OCI-M1 (cell line): ENCODE measurements at regions not wholly inside any gene's neighbourhood (a gene's known extent, or its start where the extent isn't known, plus 50 kb on each side); places are given as distances from the start of the nearest gene placed in this dataset.

Source experiments
- DNase-seq: peaks from one replicate; lab custom pipeline; 2025; lab: John Stamatoyannopoulos, UW

- DNase-seq, result no peak
Observed at GRCh38 chr16:50994995-50995394, 156.1 kb downstream of the SALL1 start.

GRCh38 chr16:50992350-50993032 lies 158.6 kb downstream of the SALL1 start:
- no peak for DNase-seq

- no peak for DNase-seq
Observed at GRCh38 chr16:50991436-50991835, 159.6 kb downstream of the SALL1 start.

GRCh38 chr16:50991006-50991405 lies 160.1 kb downstream of the SALL1 start:
- DNase-seq, result no peak

- DNase-seq, result no peak
Observed at GRCh38 chr16:50989047-50989446, 162.0 kb downstream of the SALL1 start.

GRCh38 chr16:50988441-50988840 lies 162.6 kb downstream of the SALL1 start:
- DNase-seq, result no peak

GRCh38 chr16:50986453-50986852 lies 164.6 kb downstream of the SALL1 start:
- no peak for DNase-seq

- no peak for DNase-seq
Observed at GRCh38 chr16:50985733-50986132, 165.3 kb downstream of the SALL1 start.

GRCh38 chr16:50984688-50985087 lies 166.4 kb downstream of the SALL1 start:
- no peak for DNase-seq

- DNase-seq, result no peak
Observed at GRCh38 chr16:50982808-50983207, 168.3 kb downstream of the SALL1 start.

GRCh38 chr16:50981951-50982350 lies 169.1 kb downstream of the SALL1 start:
- no peak for DNase-seq

GRCh38 chr16:50980666-50981065 lies 170.4 kb downstream of the SALL1 start:
- DNase-seq, result no peak

GRCh38 chr16:50979806-50980620 lies 171.1 kb downstream of the SALL1 start:
- DNase-seq, result no peak

- no peak for DNase-seq
Observed at GRCh38 chr16:50977138-50977537, 173.9 kb downstream of the SALL1 start.

- no peak for DNase-seq
Observed at GRCh38 chr16:50974438-50975036, 176.5 kb downstream of the SALL1 start.

- DNase-seq, result no peak
Observed at GRCh38 chr16:50972876-50973275, 178.2 kb downstream of the SALL1 start.

GRCh38 chr16:50970281-50970680 lies 180.8 kb downstream of the SALL1 start:
- DNase-seq, result no peak

- DNase-seq, result no peak
Observed at GRCh38 chr16:50967827-50968612, 183.1 kb downstream of the SALL1 start.

GRCh38 chr16:50964491-50964890 lies 186.6 kb downstream of the SALL1 start:
- no peak for DNase-seq

- no peak for DNase-seq
Observed at GRCh38 chr16:50961952-50962351, 189.1 kb downstream of the SALL1 start.

GRCh38 chr16:50960517-50961202 lies 190.4 kb downstream of the SALL1 start:
- DNase-seq, result no peak

GRCh38 chr16:50957056-50957455 lies 194.0 kb downstream of the SALL1 start:
- no peak for DNase-seq
